ENCODE measurements at regions not wholly inside any gene's neighbourhood (a gene's known extent, or its start where the extent isn't known, plus 50 kb on each side); places are given as distances from the start of the nearest gene placed in this dataset.

DNA sequence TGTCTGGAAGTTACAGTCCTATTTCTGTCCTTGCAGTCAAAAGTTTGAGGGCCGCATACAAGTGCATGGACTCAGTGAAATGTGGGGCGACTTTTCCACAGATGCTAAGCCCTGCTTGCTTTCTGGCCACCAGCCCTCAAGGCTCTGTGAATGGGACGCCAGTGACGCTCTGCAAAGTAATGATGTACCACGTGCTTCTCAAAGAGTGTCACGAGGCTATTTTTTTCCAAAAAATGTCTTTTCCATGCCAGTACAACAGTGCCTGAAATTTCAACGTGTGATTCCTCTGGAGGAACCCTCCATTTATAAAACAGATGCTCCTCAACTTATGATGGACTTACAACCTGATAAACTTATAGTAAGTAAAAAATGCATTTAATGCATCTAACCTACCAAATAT is 281.8 kb upstream of the CRBN start:
- H3K9me3 ChIP-seq = no peaks in the 10 kb centered on the region
- no peak overlapping the region for H3K4me2 ChIP-seq
- H3K27ac ChIP-seq = no peak overlapping the region
- TF ChIP-seq HOXB5 (CRISPR knock-in tag; IDR thresholded peaks at IDR 0.05) (no peak), NPAS2 (CRISPR knock-in tag; IDR thresholded peaks at IDR 0.05; ENCODE audit: borderline replicate concordance) (no peak), MYC (IDR thresholded peaks at IDR 0.05; ENCODE audit: borderline replicate concordance, low read length) (no peak), POLR2AphosphoS2 (conservative IDR thresholded peaks at IDR 0.05; ENCODE audit: low read length) (no peak), ZC3H11A (IDR thresholded peaks at IDR 0.05) (no peak), JUN (IDR thresholded peaks at IDR 0.05) (no peak), CBX2 (IDR thresholded peaks at IDR 0.05; ENCODE audit: borderline replicate concordance, low read depth) (no peak), HDAC2 (IDR thresholded peaks at IDR 0.05) (no peak), RAD21 (conservative IDR thresholded peaks at IDR 0.05 in 1 of 2, IDR thresholded peaks at IDR 0.05 in 1 of 2) (no peak), ZNF302 (CRISPR knock-in tag; IDR thresholded peaks at IDR 0.05) (no peak), HEYL (CRISPR knock-in tag; IDR thresholded peaks at IDR 0.05) (no peak), JUNB (IDR thresholded peaks at IDR 0.05) (no peak), FOSL2 (IDR thresholded peaks at IDR 0.05) (no peak), FOSL2 (CRISPR knock-in tag; IDR thresholded peaks at IDR 0.05) (no peak)
- TF ChIP-seq, protein P1, sequence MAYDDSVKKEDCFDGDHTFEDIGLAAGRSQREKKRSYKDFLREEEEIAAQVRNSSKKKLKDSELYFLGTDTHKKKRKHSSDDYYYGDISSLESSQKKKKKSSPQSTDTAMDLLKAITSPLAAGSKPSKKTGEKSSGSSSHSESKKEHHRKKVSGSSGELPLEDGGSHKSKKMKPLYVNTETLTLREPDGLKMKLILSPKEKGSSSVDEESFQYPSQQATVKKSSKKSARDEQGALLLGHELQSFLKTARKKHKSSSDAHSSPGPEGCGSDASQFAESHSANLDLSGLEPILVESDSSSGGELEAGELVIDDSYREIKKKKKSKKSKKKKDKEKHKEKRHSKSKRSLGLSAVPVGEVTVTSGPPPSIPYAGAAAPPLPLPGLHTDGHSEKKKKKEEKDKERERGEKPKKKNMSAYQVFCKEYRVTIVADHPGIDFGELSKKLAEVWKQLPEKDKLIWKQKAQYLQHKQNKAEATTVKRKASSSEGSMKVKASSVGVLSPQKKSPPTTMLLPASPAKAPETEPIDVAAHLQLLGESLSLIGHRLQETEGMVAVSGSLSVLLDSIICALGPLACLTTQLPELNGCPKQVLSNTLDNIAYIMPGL (CRISPR knock-in tag; IDR thresholded peaks at IDR 0.05; ENCODE audit: borderline replicate concordance) = no peak
- TF ChIP-seq, protein P2, sequence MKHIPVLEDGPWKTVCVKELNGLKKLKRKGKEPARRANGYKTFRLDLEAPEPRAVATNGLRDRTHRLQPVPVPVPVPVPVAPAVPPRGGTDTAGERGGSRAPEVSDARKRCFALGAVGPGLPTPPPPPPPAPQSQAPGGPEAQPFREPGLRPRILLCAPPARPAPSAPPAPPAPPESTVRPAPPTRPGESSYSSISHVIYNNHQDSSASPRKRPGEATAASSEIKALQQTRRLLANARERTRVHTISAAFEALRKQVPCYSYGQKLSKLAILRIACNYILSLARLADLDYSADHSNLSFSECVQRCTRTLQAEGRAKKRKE (CRISPR knock-in tag; IDR thresholded peaks at IDR 0.05; ENCODE audit: low read depth) = no peak
- TF ChIP-seq, protein P3, sequence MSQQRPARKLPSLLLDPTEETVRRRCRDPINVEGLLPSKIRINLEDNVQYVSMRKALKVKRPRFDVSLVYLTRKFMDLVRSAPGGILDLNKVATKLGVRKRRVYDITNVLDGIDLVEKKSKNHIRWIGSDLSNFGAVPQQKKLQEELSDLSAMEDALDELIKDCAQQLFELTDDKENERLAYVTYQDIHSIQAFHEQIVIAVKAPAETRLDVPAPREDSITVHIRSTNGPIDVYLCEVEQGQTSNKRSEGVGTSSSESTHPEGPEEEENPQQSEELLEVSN (IDR thresholded peaks at IDR 0.05; ENCODE audit: borderline replicate concordance, low read depth) = no peak
- ChIA-PET POLR2A (no interaction called here), CTCF (interaction anchor here (0.6 kb wide), 2 partner anchors 15 to 392 kb away, joined by 3 read pairs; no protein-coding TSS in a partner anchor)
- DNase-seq (ENCODE audit: low read depth in 1 of 2, low spot score in 1 of 2) (no peak), FAIRE-seq (no peak), ATAC-seq (no peak)
- 7% methylated on average over 7 of the region's 7 CpGs for WGBS (ENCODE audit: missing lambda C conversion rate)
- H3K4me1 ChIP-seq = no peaks in the 10 kb centered on the region
- H3K4me3 ChIP-seq = no peak overlapping the region

DNA sequence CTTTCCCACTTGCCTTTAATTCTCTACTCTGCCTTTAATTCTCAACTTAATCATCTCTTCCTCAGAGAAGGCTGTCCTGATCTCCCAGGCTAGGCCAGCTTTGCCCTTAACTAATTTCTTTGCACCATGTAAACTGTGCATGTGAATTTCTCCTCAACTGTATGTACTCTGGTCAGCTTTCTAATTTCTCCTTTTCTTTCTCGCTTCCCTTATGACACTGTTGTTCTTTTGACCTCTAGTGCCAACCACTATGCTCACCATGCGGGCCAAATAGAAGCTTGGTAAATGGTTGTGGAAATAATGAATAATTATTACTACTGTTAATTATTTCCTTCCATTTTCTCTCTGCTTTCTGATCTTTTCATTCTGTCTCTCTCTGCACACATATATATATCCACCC is 269.0 kb upstream of the CRBN start:
- no peak overlapping the region for H3K4me2 ChIP-seq
- FAIRE-seq = no peak
- DNase-seq (ENCODE audit: low read depth in 1 of 2, low spot score in 1 of 2) = no peak
- TF ChIP-seq, protein P4, sequence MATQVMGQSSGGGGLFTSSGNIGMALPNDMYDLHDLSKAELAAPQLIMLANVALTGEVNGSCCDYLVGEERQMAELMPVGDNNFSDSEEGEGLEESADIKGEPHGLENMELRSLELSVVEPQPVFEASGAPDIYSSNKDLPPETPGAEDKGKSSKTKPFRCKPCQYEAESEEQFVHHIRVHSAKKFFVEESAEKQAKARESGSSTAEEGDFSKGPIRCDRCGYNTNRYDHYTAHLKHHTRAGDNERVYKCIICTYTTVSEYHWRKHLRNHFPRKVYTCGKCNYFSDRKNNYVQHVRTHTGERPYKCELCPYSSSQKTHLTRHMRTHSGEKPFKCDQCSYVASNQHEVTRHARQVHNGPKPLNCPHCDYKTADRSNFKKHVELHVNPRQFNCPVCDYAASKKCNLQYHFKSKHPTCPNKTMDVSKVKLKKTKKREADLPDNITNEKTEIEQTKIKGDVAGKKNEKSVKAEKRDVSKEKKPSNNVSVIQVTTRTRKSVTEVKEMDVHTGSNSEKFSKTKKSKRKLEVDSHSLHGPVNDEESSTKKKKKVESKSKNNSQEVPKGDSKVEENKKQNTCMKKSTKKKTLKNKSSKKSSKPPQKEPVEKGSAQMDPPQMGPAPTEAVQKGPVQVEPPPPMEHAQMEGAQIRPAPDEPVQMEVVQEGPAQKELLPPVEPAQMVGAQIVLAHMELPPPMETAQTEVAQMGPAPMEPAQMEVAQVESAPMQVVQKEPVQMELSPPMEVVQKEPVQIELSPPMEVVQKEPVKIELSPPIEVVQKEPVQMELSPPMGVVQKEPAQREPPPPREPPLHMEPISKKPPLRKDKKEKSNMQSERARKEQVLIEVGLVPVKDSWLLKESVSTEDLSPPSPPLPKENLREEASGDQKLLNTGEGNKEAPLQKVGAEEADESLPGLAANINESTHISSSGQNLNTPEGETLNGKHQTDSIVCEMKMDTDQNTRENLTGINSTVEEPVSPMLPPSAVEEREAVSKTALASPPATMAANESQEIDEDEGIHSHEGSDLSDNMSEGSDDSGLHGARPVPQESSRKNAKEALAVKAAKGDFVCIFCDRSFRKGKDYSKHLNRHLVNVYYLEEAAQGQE (IDR thresholded peaks at IDR 0.05) = no peak
- TF ChIP-seq HDAC2 (IDR thresholded peaks at IDR 0.05) (no peak), ZNF302 (CRISPR knock-in tag; IDR thresholded peaks at IDR 0.05) (no peak), CBX8 (IDR thresholded peaks at IDR 0.05) (no peak), NPAS2 (CRISPR knock-in tag; IDR thresholded peaks at IDR 0.05; ENCODE audit: borderline replicate concordance) (no peak), BHLHE40 (IDR thresholded peaks at IDR 0.05; ENCODE audit: low read depth, low read length) (no peak), ZSCAN20 (CRISPR knock-in tag; IDR thresholded peaks at IDR 0.05) (no peak), CHD4 (IDR thresholded peaks at IDR 0.05; ENCODE audit: borderline replicate concordance) (no peak), FOSL2 (IDR thresholded peaks at IDR 0.05) (no peak), FOSL2 (CRISPR knock-in tag; IDR thresholded peaks at IDR 0.05) (no peak), KDM5A (IDR thresholded peaks at IDR 0.05) (no peak), SREBF2 (IDR thresholded peaks at IDR 0.05) (no peak), RARB (CRISPR knock-in tag; IDR thresholded peaks at IDR 0.05) (no peak), GATA3 (IDR thresholded peaks at IDR 0.05; ENCODE audit: borderline replicate concordance) (no peak), PHF8 (IDR thresholded peaks at IDR 0.05; ENCODE audit: borderline replicate concordance, low read depth) (no peak), RAD21 (conservative IDR thresholded peaks at IDR 0.05 in 1 of 2, IDR thresholded peaks at IDR 0.05 in 1 of 2) (no peak), CEBPB (IDR thresholded peaks at IDR 0.05) (no peak), MYC (IDR thresholded peaks at IDR 0.05; ENCODE audit: borderline replicate concordance, low read length) (no peak)
- TF ChIP-seq, protein P1 (CRISPR knock-in tag; IDR thresholded peaks at IDR 0.05; ENCODE audit: borderline replicate concordance) = no peak
- TF ChIP-seq, protein P5, sequence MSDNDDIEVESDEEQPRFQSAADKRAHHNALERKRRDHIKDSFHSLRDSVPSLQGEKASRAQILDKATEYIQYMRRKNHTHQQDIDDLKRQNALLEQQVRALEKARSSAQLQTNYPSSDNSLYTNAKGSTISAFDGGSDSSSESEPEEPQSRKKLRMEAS (IDR thresholded peaks at IDR 0.05) = no peak

More for the DNA sequence above, 269.0 kb upstream of the CRBN start:
- H3K4me3 ChIP-seq = no peak overlapping the region
- no peaks in the 10 kb centered on the region for H3K9me3 ChIP-seq
- ChIA-PET CTCF (no interaction called here), POLR2A (no interaction called here)
- WGBS (ENCODE audit: missing lambda C conversion rate) = 5% methylated on average over 2 of the region's 2 CpGs
- no peak overlapping the region for H3K27ac ChIP-seq
- H3K4me1 ChIP-seq = no peaks in the 10 kb centered on the region
- ATAC-seq = no peak

Measured in A549 (cell line).